ENCODE measurements at regions not wholly inside any gene's neighbourhood (a gene's known extent, or its start where the extent isn't known, plus 50 kb on each side); places are given as distances from the start of the nearest gene placed in this dataset.

GRCh38 chr1:87707411-87707810 is 378.7 kb downstream of the LMO4 start:
- DNase-seq (ENCODE audit: low read depth in 4 of 4, low spot score in 2 of 4): no peak

GRCh38 chr1:87712261-87713010 is 383.8 kb downstream of the LMO4 start:
- DNase-seq (ENCODE audit: low read depth in 4 of 4, low spot score in 2 of 4): no peak

GRCh38 chr1:87714278-87714677 is 385.6 kb downstream of the LMO4 start:
- DNase-seq (ENCODE audit: low read depth in 4 of 4, low spot score in 2 of 4): no peak

- DNase-seq (ENCODE audit: low read depth in 4 of 4, low spot score in 2 of 4): no peak
These were observed 386.4 kb downstream of the LMO4 start for GRCh38 chr1:87715052-87715451.

GRCh38 chr1:87715471-87715870 is 386.8 kb downstream of the LMO4 start:
- DNase-seq (ENCODE audit: low read depth in 4 of 4, low spot score in 2 of 4): no peak

GRCh38 chr1:87717157-87717670 is 388.5 kb downstream of the LMO4 start:
- DNase-seq (ENCODE audit: low read depth in 4 of 4, low spot score in 2 of 4): no peak

GRCh38 chr1:87718241-87718950 is 389.7 kb downstream of the LMO4 start:
- no peak for DNase-seq (ENCODE audit: low read depth in 4 of 4, low spot score in 2 of 4)

- no peak for DNase-seq (ENCODE audit: low read depth in 4 of 4, low spot score in 2 of 4)
These were observed 391.0 kb downstream of the LMO4 start for GRCh38 chr1:87719658-87720057.

GRCh38 chr1:87720561-87720960 is 391.9 kb downstream of the LMO4 start:
- DNase-seq (ENCODE audit: low read depth in 4 of 4, low spot score in 2 of 4): no peak

- DNase-seq (ENCODE audit: low read depth in 4 of 4, low spot score in 2 of 4): no peak
These were observed 394.5 kb downstream of the LMO4 start for GRCh38 chr1:87723193-87723592.

- no peak for DNase-seq (ENCODE audit: low read depth in 4 of 4, low spot score in 2 of 4)
These were observed 399.5 kb downstream of the LMO4 start for GRCh38 chr1:87728169-87728568.

GRCh38 chr1:87730274-87731216 is 401.9 kb downstream of the LMO4 start:
- no peak for DNase-seq (ENCODE audit: low read depth in 4 of 4, low spot score in 2 of 4)

- DNase-seq (ENCODE audit: low read depth in 4 of 4, low spot score in 2 of 4): no peak
These were observed 404.7 kb downstream of the LMO4 start for GRCh38 chr1:87733386-87733785.

GRCh38 chr1:87735750-87736149 is 407.1 kb downstream of the LMO4 start:
- no peak for DNase-seq (ENCODE audit: low read depth in 4 of 4, low spot score in 2 of 4)

- DNase-seq (ENCODE audit: low read depth in 4 of 4, low spot score in 2 of 4): no peak
These were observed 410.5 kb downstream of the LMO4 start for GRCh38 chr1:87739141-87739540.

- no peak for DNase-seq (ENCODE audit: low read depth in 4 of 4, low spot score in 2 of 4)
These were observed 411.0 kb downstream of the LMO4 start for GRCh38 chr1:87739704-87740103.

GRCh38 chr1:87743256-87743655 is 414.6 kb downstream of the LMO4 start:
- no peak for DNase-seq (ENCODE audit: low read depth in 4 of 4, low spot score in 2 of 4)

GRCh38 chr1:87744056-87744455 is 415.4 kb downstream of the LMO4 start:
- no peak for DNase-seq (ENCODE audit: low read depth in 4 of 4, low spot score in 2 of 4)

- no peak for DNase-seq (ENCODE audit: low read depth in 4 of 4, low spot score in 2 of 4)
These were observed 416.1 kb downstream of the LMO4 start for GRCh38 chr1:87744763-87745162.

GRCh38 chr1:87753366-87753765 is 424.7 kb downstream of the LMO4 start:
- no peak for DNase-seq (ENCODE audit: low read depth in 4 of 4, low spot score in 2 of 4)

- no peak for DNase-seq (ENCODE audit: low read depth in 4 of 4, low spot score in 2 of 4)
These were observed 425.5 kb downstream of the LMO4 start for GRCh38 chr1:87754139-87754538.

Measured in left renal cortex interstitium (tissue), 4 donors.